Lung (tissue), 9 donors: ENCODE measurements at regions not wholly inside any gene's neighbourhood (a gene's known extent, or its start where the extent isn't known, plus 50 kb on each side); places are given as distances from the start of the nearest gene placed in this dataset.
"Not testable (repeated sequence)": the region's sequence is repeated elsewhere in the genome, so short reads cannot be mapped to it uniquely, and the experiment has no call there.

ENCODE experiments used
- ATAC-seq: fragments of 200-7000 bp; cut with Tn5 transposase; one replicate; pipeline ENCODE4 v1.9.1; 2020; ENCODE audit warnings: moderate number of reproducible peaks; ENCODE audit not compliant: insufficient read depth, low FRiP score
- DNase-seq, 3 donors: peaks; one replicate each; pipeline ENCODE4 v3.0.0-alpha.2; 2013 to 2017
- H3K27ac ChIP-seq, 2 donors: one replicate each; pipeline ENCODE4 v1.5.1; 2013; ENCODE audit warnings: mild to moderate bottlenecking in 2 of 2, moderate library complexity in 2 of 2, control low read depth in 1 of 2, inconsistent platforms in 1 of 2, low read depth in 1 of 2, low read length in 1 of 2
- H3K27me3 ChIP-seq, 3 donors: one replicate each; pipeline ENCODE4 v1.5.1; 2013; ENCODE audit warnings: low read length in 2 of 3; ENCODE audit not compliant: control insufficient read depth in 3 of 3, insufficient read depth in 3 of 3
- H3K36me3 ChIP-seq, 4 donors: one replicate each; pipeline ENCODE4 v1.5.1; 2013; ENCODE audit warnings: low read length in 4 of 4, mild to moderate bottlenecking in 1 of 4, moderate library complexity in 1 of 4; ENCODE audit not compliant: control insufficient read depth in 4 of 4, insufficient read depth in 4 of 4
- H3K4me1 ChIP-seq, 5 donors: one replicate each; pipeline ENCODE4 v1.5.1; 2013; ENCODE audit warnings: low read length in 5 of 5, mild to moderate bottlenecking in 2 of 5, moderate library complexity in 1 of 5; ENCODE audit not compliant: control insufficient read depth in 5 of 5, insufficient read depth in 5 of 5
- H3K4me3 ChIP-seq: one replicate; pipeline ENCODE4 v1.5.1; 2013; ENCODE audit warnings: mild to moderate bottlenecking, control low read depth, moderate library complexity
- H3K9ac ChIP-seq, 2 donors: one replicate each; pipeline ENCODE4 v1.5.1; 2013; ENCODE audit warnings: low read length in 2 of 2, control low read depth in 1 of 2; ENCODE audit not compliant: insufficient read depth in 1 of 2
- H3K9me3 ChIP-seq, 4 donors: one replicate each; pipeline ENCODE4 v1.5.1; 2013; ENCODE audit warnings: low read length in 3 of 4, mild to moderate bottlenecking in 1 of 4, moderate library complexity in 1 of 4; ENCODE audit not compliant: control insufficient read depth in 4 of 4, insufficient read depth in 3 of 4
- WGBS, 2 donors: extraction: QIAGEN DNeasy Blood & Tissue Kit; methylation state at CpG; one replicate each; pipeline ENCODE4 v1.1.7; 2013; 5-methylcytosine and 5-hydroxymethylcytosine counted together
- donor health status: Bipolar disorder and iron deficiency.
- donor health status: healthy.
- donor health status: DM: yes; HTN: yes; CAD: no.

DNA sequence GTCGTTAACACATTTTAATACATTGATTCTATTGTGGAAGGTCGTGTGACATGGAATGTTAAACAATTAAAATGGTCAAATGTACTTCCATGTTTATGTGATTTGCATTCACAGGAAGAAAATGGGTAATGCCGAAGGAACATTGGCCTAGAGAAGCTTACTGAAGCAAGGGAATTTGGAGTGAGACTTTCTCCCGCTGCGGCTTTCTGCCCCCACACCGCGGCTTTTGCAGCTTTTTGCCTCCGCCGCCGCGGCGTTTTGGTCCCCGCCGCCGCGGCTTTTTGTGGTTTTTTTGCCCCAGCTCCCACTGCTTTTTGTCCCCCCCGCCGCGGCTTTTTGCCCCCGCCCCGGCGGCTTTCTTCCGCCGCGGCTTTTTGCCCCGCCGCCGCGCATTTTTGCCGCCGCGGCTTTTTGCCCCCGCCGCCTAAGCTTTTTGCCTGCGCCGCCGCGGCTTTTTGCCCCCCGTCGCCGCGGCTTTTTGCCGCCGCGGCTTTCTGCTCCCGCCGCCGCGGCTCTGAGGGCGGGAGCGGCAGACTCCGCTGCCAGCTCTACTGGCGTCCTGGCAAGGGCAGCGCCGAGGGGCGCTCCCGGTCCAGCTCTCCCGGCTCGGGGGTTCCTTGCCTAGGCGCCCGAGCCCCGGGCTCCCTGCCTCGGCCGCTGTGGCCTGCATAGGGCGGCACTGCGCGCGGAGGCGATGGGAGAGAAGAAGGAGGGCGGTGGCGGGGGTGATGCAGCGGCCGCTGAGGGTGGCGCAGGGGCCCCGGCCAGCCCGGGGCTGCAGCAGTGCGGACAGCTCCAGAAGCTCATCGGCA, 225.5 kb upstream of the VKORC1L1 start:
- H3K4me1 ChIP-seq, DNase-seq, H3K36me3 ChIP-seq, H3K9ac ChIP-seq, H3K27ac ChIP-seq, H3K27me3 ChIP-seq, ATAC-seq, H3K9me3 ChIP-seq, H3K4me3 ChIP-seq: not testable (repeated sequence)
- WGBS, 2 donors = no CpG with 5 or more reads among the region's 78 CpGs

DNA sequence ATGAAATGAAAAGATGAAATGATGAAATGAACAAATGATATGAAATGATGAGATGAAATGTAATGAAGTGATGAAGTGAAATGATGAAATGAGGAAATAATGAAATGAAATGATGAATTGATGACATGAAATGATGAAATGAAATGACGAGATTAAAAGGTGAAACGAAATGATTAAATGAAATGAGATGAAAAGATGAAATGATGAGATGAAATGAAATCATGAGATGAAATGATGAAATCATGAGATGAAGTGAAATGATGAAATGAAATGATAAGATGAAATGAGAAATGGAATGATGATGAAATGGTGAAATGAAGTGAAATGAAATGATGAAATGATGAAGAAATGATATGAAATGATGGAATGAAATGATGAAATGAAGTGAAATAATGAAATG, 221.7 kb upstream of the VKORC1L1 start:
- not testable (repeated sequence) for H3K27me3 ChIP-seq, DNase-seq, H3K4me1 ChIP-seq, ATAC-seq, H3K4me3 ChIP-seq, H3K9ac ChIP-seq, H3K36me3 ChIP-seq, H3K27ac ChIP-seq, H3K9me3 ChIP-seq
- WGBS, 2 donors = 94% methylated on average over 2 of the region's 2 CpGs; no CpG with 5 or more reads in 1 of the 2 donors

DNA sequence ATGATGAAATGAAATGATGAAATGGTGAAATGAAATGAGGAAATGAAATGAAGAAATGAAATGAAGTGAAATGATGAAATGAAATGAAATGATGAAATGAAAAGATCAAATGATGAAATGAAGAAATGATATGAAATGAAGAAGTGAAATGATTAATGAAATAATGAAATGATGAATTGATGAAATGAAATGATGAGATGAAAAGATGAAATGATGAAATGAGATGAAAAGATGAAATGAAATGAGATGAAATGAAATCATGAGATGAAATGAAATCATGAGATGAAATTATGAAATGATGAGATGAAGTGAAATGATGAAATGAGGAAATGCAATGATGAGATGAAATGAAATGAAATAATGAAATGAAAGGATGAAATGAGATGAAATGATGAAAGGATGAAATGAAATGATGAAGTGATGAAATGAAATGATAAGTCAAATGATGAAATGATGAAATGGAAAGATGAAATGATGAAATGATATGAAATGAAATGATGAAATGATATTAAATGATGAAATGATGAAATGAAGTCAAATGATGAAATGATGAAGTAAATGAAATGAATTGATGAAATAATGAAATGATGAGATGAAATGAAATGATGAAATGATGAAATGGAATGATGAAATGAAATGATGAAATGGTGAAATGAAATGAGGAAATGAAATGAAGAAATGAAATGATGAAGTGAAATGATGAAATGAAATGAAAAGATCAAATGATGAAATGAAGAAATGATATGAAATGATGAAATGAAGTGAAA, 220.9 kb upstream of the VKORC1L1 start:
- DNase-seq, H3K4me1 ChIP-seq, H3K27me3 ChIP-seq, ATAC-seq, H3K9ac ChIP-seq, H3K4me3 ChIP-seq, H3K36me3 ChIP-seq, H3K27ac ChIP-seq, H3K9me3 ChIP-seq: not testable (repeated sequence)

DNA sequence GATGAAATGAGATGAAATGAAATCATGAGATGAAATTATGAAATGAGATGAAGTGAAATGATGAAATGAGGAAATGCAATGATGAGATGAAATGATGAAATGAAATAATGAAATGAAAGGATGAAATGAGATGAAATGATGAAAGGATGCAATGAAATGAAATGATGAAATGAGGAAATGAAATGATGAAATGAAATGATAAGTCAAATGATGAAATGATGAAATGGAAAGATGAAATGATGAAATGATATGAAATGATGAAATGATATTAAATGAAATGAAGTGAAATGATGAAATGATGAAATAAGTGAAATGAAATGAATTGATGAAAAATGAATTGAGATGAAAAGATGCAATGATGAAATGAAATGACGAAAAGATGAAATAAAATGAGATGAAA, 220.2 kb upstream of the VKORC1L1 start:
- no CpG with 5 or more reads among the region's 1 CpG for WGBS, 2 donors
- H3K9me3 ChIP-seq, H3K4me1 ChIP-seq: not testable (repeated sequence)

DNA sequence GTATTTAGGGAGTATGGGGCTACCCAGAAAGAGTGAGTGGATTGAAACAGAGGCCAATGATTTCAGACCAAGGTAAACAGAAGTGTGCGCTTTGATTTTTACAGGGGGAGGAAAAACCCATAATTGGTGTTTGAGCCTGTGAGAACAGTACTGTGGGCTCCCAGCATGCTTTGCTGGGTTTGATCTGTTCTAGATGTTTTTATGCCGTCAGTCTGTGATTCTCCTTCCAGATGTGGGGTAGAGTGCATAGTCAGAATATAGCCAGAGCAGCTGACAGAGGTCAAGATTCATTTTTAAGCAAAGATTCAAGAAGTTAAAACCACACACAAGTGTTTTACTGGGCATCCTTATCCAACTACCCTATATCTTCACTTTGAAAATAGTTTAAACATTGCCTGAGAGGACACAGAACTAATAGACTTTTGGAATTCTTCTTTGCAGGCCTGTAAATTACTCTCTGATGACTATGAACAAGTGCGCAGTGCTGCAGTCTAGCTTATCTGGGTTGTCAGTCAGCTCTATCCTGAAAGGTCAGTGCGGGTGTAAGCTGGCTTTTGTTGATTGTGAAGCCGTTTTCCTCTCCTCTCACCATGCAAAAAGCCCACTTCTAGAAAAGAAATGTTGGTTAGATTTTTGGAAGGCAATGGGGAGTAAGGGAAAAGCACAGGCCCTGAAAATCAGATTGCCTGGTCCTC, 216.2 kb upstream of the VKORC1L1 start:
- ATAC-seq, H3K27ac ChIP-seq, H3K9ac ChIP-seq, H3K27me3 ChIP-seq, H3K36me3 ChIP-seq, H3K4me3 ChIP-seq, H3K4me1 ChIP-seq, H3K9me3 ChIP-seq, DNase-seq: not testable (repeated sequence)
- WGBS, 2 donors = no CpG with 5 or more reads among the region's 5 CpGs

More for the DNA sequence above, 220.2 kb upstream of the VKORC1L1 start:
- H3K36me3 ChIP-seq, H3K27ac ChIP-seq, H3K27me3 ChIP-seq, H3K9ac ChIP-seq, DNase-seq, ATAC-seq, H3K4me3 ChIP-seq: not testable (repeated sequence)

DNA sequence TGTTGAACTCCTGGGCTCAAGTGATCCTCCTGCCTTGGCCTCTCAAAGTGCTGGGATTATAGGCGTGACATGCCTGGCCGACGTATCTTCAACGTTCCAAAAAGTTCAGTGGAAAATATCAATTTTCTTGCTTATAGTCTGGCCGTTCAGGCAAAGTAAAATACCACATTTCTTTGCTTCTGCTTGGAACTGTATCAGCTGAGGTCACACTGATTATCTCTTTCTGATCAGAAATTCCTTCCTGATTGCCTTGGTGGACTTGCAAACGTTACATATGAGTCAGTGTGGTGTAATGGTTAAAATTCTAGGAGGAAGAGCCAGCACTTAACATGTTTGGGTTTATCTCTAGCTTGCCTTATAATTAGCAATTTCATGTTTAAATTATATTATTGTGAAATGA, 189.5 kb upstream of the VKORC1L1 start:
- ATAC-seq, H3K9ac ChIP-seq, H3K4me1 ChIP-seq, H3K36me3 ChIP-seq, H3K27me3 ChIP-seq, H3K27ac ChIP-seq, H3K4me3 ChIP-seq, H3K9me3 ChIP-seq, DNase-seq: not testable (repeated sequence)
- 78 to 85% methylated on average over 6 of the region's 6 CpGs for WGBS, 2 donors

DNA sequence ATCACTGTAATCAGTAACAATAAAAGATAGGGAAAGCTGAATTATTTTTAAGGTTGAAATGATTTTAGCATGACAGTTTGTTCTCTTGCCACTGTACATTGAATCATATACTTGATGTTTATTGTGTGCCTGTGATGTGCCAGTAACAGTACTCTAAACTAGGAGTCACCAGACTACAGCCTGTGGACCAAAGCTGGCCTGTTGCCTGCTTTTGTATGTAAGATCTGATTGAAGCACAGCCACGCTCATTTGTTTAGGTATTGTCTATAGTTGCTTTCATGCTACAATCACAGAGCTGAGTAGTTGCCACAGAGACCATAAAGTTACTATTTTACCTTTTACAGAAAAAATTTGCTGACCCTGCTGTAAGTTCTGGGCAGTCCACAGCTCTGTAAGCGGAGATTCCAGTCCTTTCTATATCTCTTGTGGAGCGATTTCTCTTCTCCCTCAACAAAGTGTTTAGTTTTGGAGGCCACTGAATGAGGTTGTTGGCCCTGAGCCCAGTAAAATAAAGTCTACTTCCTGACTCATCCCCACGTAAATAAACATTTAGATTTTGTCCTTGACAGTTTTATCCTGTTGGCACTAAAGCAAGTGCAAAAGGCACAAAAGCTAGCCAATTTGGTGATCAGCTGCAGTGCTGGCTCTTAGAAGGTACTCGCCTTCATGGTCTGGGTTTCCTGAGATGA, 173.7 kb upstream of the VKORC1L1 start:
- peak in 1 of 3 donors; percentile 12 for DNase-seq
- H3K4me1 ChIP-seq, H3K36me3 ChIP-seq, H3K27ac ChIP-seq, H3K9ac ChIP-seq, H3K27me3 ChIP-seq, H3K9me3 ChIP-seq, H3K4me3 ChIP-seq: not testable (repeated sequence)
- 62 to 89% methylated on average over 1 of the region's 5 CpGs for WGBS, 2 donors
- peak; percentile 34 for ATAC-seq
